ENCODE measurements at regions not wholly inside any gene's neighbourhood (a gene's known extent, or its start where the extent isn't known, plus 50 kb on each side); places are given as distances from the start of the nearest gene placed in this dataset.

GRCh38 chr10:118845776-118846175, 91.0 kb upstream of the CACUL1 start:
- Histone ChIP-seq H3K36me3 (ENCODE audit: low read length) (no peaks in the 10 kb centered on the region), H3K9me3 (ENCODE audit: insufficient read depth, low read length) (no peaks in the 10 kb centered on the region), H3K4me3 (ENCODE audit: insufficient read depth, low read length, poor library complexity, severe bottlenecking) (no peak overlapping the region), H3K4me2 (ENCODE audit: low read depth, low read length, poor library complexity, severe bottlenecking) (no peak overlapping the region), H3K9me2 (replicated peaks; ENCODE audit: insufficient read depth, low read length) (no peaks in the 10 kb centered on the region), H3K79me2 (ENCODE audit: insufficient read depth, low read length) (no peaks in the 10 kb centered on the region), H2AFZ (ENCODE audit: low read depth, low read length, severe bottlenecking) (no peak overlapping the region), H3K27ac (ENCODE audit: low read depth, low read length) (no peak overlapping the region), H3K9ac (ENCODE audit: low read length) (no peak overlapping the region), H4K20me1 (ENCODE audit: low read depth, low read length) (no peaks in the 10 kb centered on the region), H3K27me3 (ENCODE audit: low read length) (no peaks in the 10 kb centered on the region), H3F3A (ENCODE audit: insufficient read depth) (no peaks in the 10 kb centered on the region)
- TF ChIP-seq EZH2phosphoT487 (conservative IDR thresholded peaks at IDR 0.05; ENCODE audit: low read length), result no peak
- no peak for TF ChIP-seq CTCF (IDR thresholded peaks at IDR 0.05; ENCODE audit: insufficient read depth, low read length, poor library complexity, severe bottlenecking)

- no peaks in the 10 kb centered on the region for H3K9me2 ChIP-seq (replicated peaks; ENCODE audit: insufficient read depth, low read length)
- no peak overlapping the region for H3K4me2 ChIP-seq (ENCODE audit: low read depth, low read length, poor library complexity, severe bottlenecking)
- no peaks in the 10 kb centered on the region for H3F3A ChIP-seq (ENCODE audit: insufficient read depth)
- H3K36me3 ChIP-seq (ENCODE audit: low read length), result no peaks in the 10 kb centered on the region
- no peaks in the 10 kb centered on the region for H3K79me2 ChIP-seq (ENCODE audit: insufficient read depth, low read length)
- H3K9ac ChIP-seq (ENCODE audit: low read length), result no peak overlapping the region
- no peak overlapping the region for H2AFZ ChIP-seq (ENCODE audit: low read depth, low read length, severe bottlenecking)
- H3K27ac ChIP-seq (ENCODE audit: low read depth, low read length), result no peak overlapping the region
- no peaks in the 10 kb centered on the region for H3K27me3 ChIP-seq (ENCODE audit: low read length)
- H3K9me3 ChIP-seq (ENCODE audit: insufficient read depth, low read length), result no peaks in the 10 kb centered on the region
- H3K4me3 ChIP-seq (ENCODE audit: insufficient read depth, low read length, poor library complexity, severe bottlenecking), result no peak overlapping the region
- H4K20me1 ChIP-seq (ENCODE audit: low read depth, low read length), result no peaks in the 10 kb centered on the region
- peak; percentile 62 for TF ChIP-seq CTCF (IDR thresholded peaks at IDR 0.05; ENCODE audit: insufficient read depth, low read length, poor library complexity, severe bottlenecking)
- TF ChIP-seq EZH2phosphoT487 (conservative IDR thresholded peaks at IDR 0.05; ENCODE audit: low read length), result no peak
These were observed 95.8 kb upstream of the CACUL1 start for GRCh38 chr10:118850418-118851061.

- no peaks in the 10 kb centered on the region for H3F3A ChIP-seq (ENCODE audit: insufficient read depth)
- H3K27me3 ChIP-seq (ENCODE audit: low read length), result no peaks in the 10 kb centered on the region
- no peak overlapping the region for H3K27ac ChIP-seq (ENCODE audit: low read depth, low read length)
- no peaks in the 10 kb centered on the region for H3K9me3 ChIP-seq (ENCODE audit: insufficient read depth, low read length)
- no peak overlapping the region for H3K9ac ChIP-seq (ENCODE audit: low read length)
- no peaks in the 10 kb centered on the region for H3K36me3 ChIP-seq (ENCODE audit: low read length)
- H3K79me2 ChIP-seq (ENCODE audit: insufficient read depth, low read length), result no peaks in the 10 kb centered on the region
- no peak overlapping the region for H2AFZ ChIP-seq (ENCODE audit: low read depth, low read length, severe bottlenecking)
- no peak for TF ChIP-seq EZH2phosphoT487 (conservative IDR thresholded peaks at IDR 0.05; ENCODE audit: low read length)
- TF ChIP-seq CTCF (IDR thresholded peaks at IDR 0.05; ENCODE audit: insufficient read depth, low read length, poor library complexity, severe bottlenecking), result no peak
- no peaks in the 10 kb centered on the region for H4K20me1 ChIP-seq (ENCODE audit: low read depth, low read length)
- H3K4me3 ChIP-seq (ENCODE audit: insufficient read depth, low read length, poor library complexity, severe bottlenecking), result no peak overlapping the region
- no peaks in the 10 kb centered on the region for H3K9me2 ChIP-seq (replicated peaks; ENCODE audit: insufficient read depth, low read length)
- no peak overlapping the region for H3K4me2 ChIP-seq (ENCODE audit: low read depth, low read length, poor library complexity, severe bottlenecking)
These were observed 96.6 kb upstream of the CACUL1 start for GRCh38 chr10:118851062-118852035.

Measured in SU-DHL-6 (cell line).